SK-N-SH (cell line): ENCODE measurements at regions not wholly inside any gene's neighbourhood (a gene's known extent, or its start where the extent isn't known, plus 50 kb on each side); places are given as distances from the start of the nearest gene placed in this dataset.

ENCODE experiments used
- CTCF ChIA-PET: fragments of 300-600, 350-600 bp; formaldehyde crosslinking; extraction: SDS; loops from one replicate; lab custom pipeline; 2021; lab: Yijun Ruan, JAX
- POLR2A ChIA-PET: fragments of 350-600 bp; sonication (Branson Sonifier 250); formaldehyde crosslinking; extraction: SDS; loops from one replicate; lab custom pipeline; 2020; ENCODE audit warnings: antibody characterized with exemption, inconsistent platforms; lab: Yijun Ruan, JAX
- DNase-seq: peaks from one replicate; pipeline ENCODE4 v3.0.0; 2012
- H2AFZ ChIP-seq: fragments of 200-600 bp; sonication (generic); 2 replicates; pipeline ENCODE4 v1.8.1; 2016; ENCODE audit warnings: antibody characterized with exemption, mild to moderate bottlenecking, low read depth
- H3F3A ChIP-seq: fragments of 200-600 bp; sonication (generic); replicated peaks from 2 replicates; pipeline ENCODE3; 2016; ENCODE audit warnings: antibody characterized with exemption, mild to moderate bottlenecking; ENCODE audit not compliant: insufficient read depth
- H3K27ac ChIP-seq, 2 experiments: fragments of 200-500 bp in 1 of 2; fragments of 200-600 bp in 1 of 2; sonication (Bioruptor generic) in 1 of 2; sonication (generic), shearing (Covaris generic) in 1 of 2; 2 replicates each; pipeline versions ENCODE4 v1.5.1 to v1.6.1; 2014 to 2016; ENCODE audit warnings: low read depth in 2 of 2, inconsistent platforms in 1 of 2, low read length in 1 of 2, mild to moderate bottlenecking in 1 of 2, mixed read lengths in 1 of 2
- H3K27me3 ChIP-seq: fragments of 200-600 bp; sonication (generic), shearing (Covaris generic); 2 replicates; pipeline ENCODE4 v1.6.1; 2016; ENCODE audit warnings: mixed run types; ENCODE audit not compliant: insufficient read depth
- H3K36me3 ChIP-seq, 2 experiments: fragments of 200-500 bp in 1 of 2; fragments of 200-600 bp in 1 of 2; sonication (Bioruptor generic) in 1 of 2; sonication (generic) in 1 of 2; replicated peaks in 1 of 2; 2 replicates each; pipeline versions ENCODE3 to v1.5.1; 2014 to 2016; ENCODE audit warnings: low read length in 1 of 2, mild to moderate bottlenecking in 1 of 2; ENCODE audit not compliant: insufficient read depth in 2 of 2, control insufficient read depth in 1 of 2
- H3K4me1 ChIP-seq, 2 experiments: fragments of 200-500 bp in 1 of 2; fragments of 200-600 bp in 1 of 2; sonication (Bioruptor generic) in 1 of 2; sonication (generic), shearing (Covaris generic) in 1 of 2; 2 replicates each; pipeline versions ENCODE4 v1.5.1 to v1.6.1; 2014 to 2016; ENCODE audit warnings: low read depth in 1 of 2, low read length in 1 of 2, mixed run types in 1 of 2; ENCODE audit not compliant: insufficient read depth in 2 of 2, control insufficient read depth in 1 of 2
- H3K4me2 ChIP-seq: fragments of 200-600 bp; sonication (generic), shearing (Covaris generic); 2 replicates; pipeline ENCODE4 v1.6.1; 2017; ENCODE audit warnings: mixed run types
- H3K4me3 ChIP-seq, 2 experiments: fragments of 200-500 bp in 1 of 2; fragments of 200-600 bp in 1 of 2; sonication (Bioruptor generic) in 1 of 2; sonication (generic), shearing (Covaris generic) in 1 of 2; 2 replicates each; pipeline versions ENCODE4 v1.5.1 to v1.8.1; 2014 to 2016; ENCODE audit warnings: low read depth in 2 of 2, inconsistent platforms in 1 of 2, low read length in 1 of 2, mild to moderate bottlenecking in 1 of 2, mixed read lengths in 1 of 2, moderate library complexity in 1 of 2
- H3K79me2 ChIP-seq: fragments of 200-600 bp; sonication (generic); 2 replicates; pipeline ENCODE4 v1.8.1; 2017; ENCODE audit warnings: mild to moderate bottlenecking; ENCODE audit not compliant: insufficient read depth
- H3K9ac ChIP-seq: fragments of 200-600 bp; sonication (generic); 2 replicates; pipeline ENCODE4 v1.6.1; 2017; ENCODE audit warnings: mixed run types
- H3K9me2 ChIP-seq: fragments of 200-600 bp; sonication (generic); 2 replicates; pipeline ENCODE4 v1.6.1; 2017; ENCODE audit warnings: mixed run types
- H3K9me3 ChIP-seq: fragments of 200-600 bp; sonication (generic); 2 replicates; pipeline ENCODE4 v1.6.1; 2017; ENCODE audit warnings: mixed run types, mild to moderate bottlenecking, moderate library complexity
- H4K20me1 ChIP-seq: fragments of 200-600 bp; sonication (generic); 2 replicates; pipeline ENCODE4 v1.6.1; 2017; ENCODE audit warnings: mild to moderate bottlenecking, mixed run types; ENCODE audit not compliant: insufficient read depth
- CHD2 ChIP-seq: fragments of 150-350 bp; IDR thresholded peaks from 2 replicates; pipeline ENCODE4 v1.6.1; 2018; ENCODE audit warnings: low read length; ENCODE audit not compliant: partially characterized antibody
- EZH2phosphoT487 ChIP-seq: fragments of 200-600 bp; sonication (generic); IDR thresholded peaks from 2 replicates; pipeline ENCODE4 v1.6.1; 2017; ENCODE audit warnings: low read depth, mixed run types, mild to moderate bottlenecking, antibody characterized with exemption, moderate library complexity, borderline replicate concordance
- FOSL2 ChIP-seq: IDR thresholded peaks from 2 replicates; pipeline ENCODE4 v1.4.0; 2012; ENCODE audit warnings: low read depth, mild to moderate bottlenecking, moderate library complexity, borderline replicate concordance
- FOXJ3 ChIP-seq: sonication (generic); formaldehyde crosslinking; IDR thresholded peaks from 2 replicates; pipeline ENCODE4 v1.5.1; 2020; ENCODE audit warnings: mild to moderate bottlenecking, missing genetic modification reagents
- FOXM1 ChIP-seq: IDR thresholded peaks from 2 replicates; pipeline ENCODE4 v1.4.0; 2012; ENCODE audit warnings: low read depth, mild to moderate bottlenecking
- GABPA ChIP-seq: IDR thresholded peaks from 2 replicates; pipeline ENCODE4 v1.4.0; 2012; ENCODE audit warnings: low read depth, mild to moderate bottlenecking
- JUND ChIP-seq: IDR thresholded peaks from 2 replicates; pipeline ENCODE4 v1.4.0; 2012
- MEF2A ChIP-seq: IDR thresholded peaks from 2 replicates; pipeline ENCODE4 v1.4.0; 2012; ENCODE audit warnings: low read depth, borderline replicate concordance
- MXI1 ChIP-seq: IDR thresholded peaks from 2 replicates; pipeline ENCODE4 v1.6.1; 2012; ENCODE audit warnings: mild to moderate bottlenecking, low read depth, low read length, improper control_type of control experiment
- NFIC ChIP-seq: IDR thresholded peaks from 2 replicates; pipeline ENCODE4 v1.4.0; 2012; ENCODE audit warnings: borderline replicate concordance
- NRF1 ChIP-seq: IDR thresholded peaks from 2 replicates; pipeline ENCODE4 v1.6.1; 2012; ENCODE audit warnings: low read depth, mild to moderate bottlenecking, low read length
- POLR2AphosphoS5 ChIP-seq: IDR thresholded peaks from 2 replicates; pipeline ENCODE4 v1.6.1; 2012; ENCODE audit warnings: low read depth, low read length
- RAD21 ChIP-seq: IDR thresholded peaks from 2 replicates; pipeline ENCODE4 v1.6.1; 2012; ENCODE audit warnings: mild to moderate bottlenecking, low read length
- RCOR1 ChIP-seq: fragments of 150-350 bp; IDR thresholded peaks from 2 replicates; pipeline ENCODE4 v1.6.1; 2017; ENCODE audit warnings: antibody characterized with exemption, low read length
- SMC3 ChIP-seq: IDR thresholded peaks from 2 replicates; pipeline ENCODE4 v1.6.1; 2012; ENCODE audit warnings: low read depth, low read length, improper control_type of control experiment
- TAF1 ChIP-seq: IDR thresholded peaks from 2 replicates; pipeline ENCODE4 v1.6.1; 2012; ENCODE audit warnings: low read depth, mild to moderate bottlenecking, low read length, moderate library complexity, borderline replicate concordance
- TCF12 ChIP-seq: IDR thresholded peaks from 2 replicates; pipeline ENCODE4 v1.4.0; 2012
- TEAD4 ChIP-seq: IDR thresholded peaks from 2 replicates; pipeline ENCODE4 v1.4.0; 2012; ENCODE audit warnings: mild to moderate bottlenecking, borderline replicate concordance; ENCODE audit not compliant: insufficient read depth
- WGBS: methylation state at CpG from one replicate; pipeline ENCODE4 v1.1.6; 2017; ENCODE audit warnings: low lambda C conversion rate; 5-methylcytosine and 5-hydroxymethylcytosine counted together
- TF ChIP-seq, protein P1 (sequence below): fragments of 150-350 bp; IDR thresholded peaks from 2 replicates; pipeline ENCODE4 v1.6.1; 2017; ENCODE audit warnings: antibody characterized with exemption, low read length, low read depth, borderline replicate concordance
- TF ChIP-seq, protein P2 (sequence below): IDR thresholded peaks from 2 replicates; pipeline ENCODE4 v1.4.0; 2012; ENCODE audit warnings: low read depth, borderline replicate concordance
- TF ChIP-seq, protein P3 (sequence below): IDR thresholded peaks from 2 replicates; pipeline ENCODE4; 2012
- TF ChIP-seq, protein P4 (sequence below): IDR thresholded peaks from 2 replicates; pipeline ENCODE4 v1.4.0; 2012; ENCODE audit warnings: low read depth

DNA sequence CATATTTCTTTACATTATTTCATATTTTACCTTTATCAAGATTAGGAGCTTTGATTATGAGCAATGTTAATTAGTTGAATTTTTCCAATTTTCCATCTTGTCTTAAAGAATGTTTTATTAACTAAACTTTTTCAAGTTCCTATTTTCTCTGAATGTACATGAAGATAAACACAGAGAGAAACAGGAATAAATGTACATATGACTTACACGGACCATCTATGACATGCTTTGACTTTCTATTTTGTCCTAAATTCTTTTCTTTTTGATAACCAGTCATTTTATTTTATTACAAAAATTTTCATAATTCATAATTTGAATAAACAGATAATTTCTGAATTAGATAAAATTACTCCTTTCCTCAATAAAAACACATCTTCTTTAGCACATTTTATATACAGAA, 1038.8 kb upstream of the ARRDC3 start:
- no peak for DNase-seq
- Histone ChIP-seq H3K36me3 (no peaks in the 10 kb centered on the region), H2AFZ (no peak overlapping the region), H3K9me2 (no peaks in the 10 kb centered on the region), H3K27me3 (no peaks in the 10 kb centered on the region), H3K4me3 (no peak overlapping the region), H3K9ac (no peak overlapping the region), H3K27ac (no peak overlapping the region), H3K4me1 (no peaks in the 10 kb centered on the region), H4K20me1 (no peaks in the 10 kb centered on the region), H3K79me2 (no peaks in the 10 kb centered on the region), H3K9me3 (peaks cover 6% of the 10 kb centered on the region; the same call in 1 of the 2 replicates), H3F3A (no peaks in the 10 kb centered on the region), H3K4me2 (no peak overlapping the region)
- WGBS, result 58% methylated on average over 1 of the region's 1 CpG
- TF ChIP-seq TEAD4 (no peak), CHD2 (no peak), TAF1 (no peak), NRF1 (no peak), FOSL2 (no peak), JUND (no peak), POLR2AphosphoS5 (no peak), NFIC (no peak), FOXJ3 (CRISPR knock-in tag) (no peak), MEF2A (no peak), SMC3 (no peak), GABPA (no peak)
- TF ChIP-seq, protein P1, sequence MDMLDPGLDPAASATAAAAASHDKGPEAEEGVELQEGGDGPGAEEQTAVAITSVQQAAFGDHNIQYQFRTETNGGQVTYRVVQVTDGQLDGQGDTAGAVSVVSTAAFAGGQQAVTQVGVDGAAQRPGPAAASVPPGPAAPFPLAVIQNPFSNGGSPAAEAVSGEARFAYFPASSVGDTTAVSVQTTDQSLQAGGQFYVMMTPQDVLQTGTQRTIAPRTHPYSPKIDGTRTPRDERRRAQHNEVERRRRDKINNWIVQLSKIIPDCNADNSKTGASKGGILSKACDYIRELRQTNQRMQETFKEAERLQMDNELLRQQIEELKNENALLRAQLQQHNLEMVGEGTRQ, result no peak
- TF ChIP-seq, protein P2, sequence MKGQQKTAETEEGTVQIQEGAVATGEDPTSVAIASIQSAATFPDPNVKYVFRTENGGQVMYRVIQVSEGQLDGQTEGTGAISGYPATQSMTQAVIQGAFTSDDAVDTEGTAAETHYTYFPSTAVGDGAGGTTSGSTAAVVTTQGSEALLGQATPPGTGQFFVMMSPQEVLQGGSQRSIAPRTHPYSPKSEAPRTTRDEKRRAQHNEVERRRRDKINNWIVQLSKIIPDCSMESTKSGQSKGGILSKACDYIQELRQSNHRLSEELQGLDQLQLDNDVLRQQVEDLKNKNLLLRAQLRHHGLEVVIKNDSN, result no peak
- TF ChIP-seq, protein P3, sequence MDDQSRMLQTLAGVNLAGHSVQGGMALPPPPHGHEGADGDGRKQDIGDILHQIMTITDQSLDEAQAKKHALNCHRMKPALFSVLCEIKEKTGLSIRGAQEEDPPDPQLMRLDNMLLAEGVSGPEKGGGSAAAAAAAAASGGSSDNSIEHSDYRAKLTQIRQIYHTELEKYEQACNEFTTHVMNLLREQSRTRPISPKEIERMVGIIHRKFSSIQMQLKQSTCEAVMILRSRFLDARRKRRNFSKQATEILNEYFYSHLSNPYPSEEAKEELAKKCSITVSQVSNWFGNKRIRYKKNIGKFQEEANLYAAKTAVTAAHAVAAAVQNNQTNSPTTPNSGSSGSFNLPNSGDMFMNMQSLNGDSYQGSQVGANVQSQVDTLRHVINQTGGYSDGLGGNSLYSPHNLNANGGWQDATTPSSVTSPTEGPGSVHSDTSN, result no peak
- TF ChIP-seq, protein P4, sequence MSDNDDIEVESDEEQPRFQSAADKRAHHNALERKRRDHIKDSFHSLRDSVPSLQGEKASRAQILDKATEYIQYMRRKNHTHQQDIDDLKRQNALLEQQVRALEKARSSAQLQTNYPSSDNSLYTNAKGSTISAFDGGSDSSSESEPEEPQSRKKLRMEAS, result no peak
- CTCF ChIA-PET, result no interaction called here
- POLR2A ChIA-PET, result no interaction called here

DNA sequence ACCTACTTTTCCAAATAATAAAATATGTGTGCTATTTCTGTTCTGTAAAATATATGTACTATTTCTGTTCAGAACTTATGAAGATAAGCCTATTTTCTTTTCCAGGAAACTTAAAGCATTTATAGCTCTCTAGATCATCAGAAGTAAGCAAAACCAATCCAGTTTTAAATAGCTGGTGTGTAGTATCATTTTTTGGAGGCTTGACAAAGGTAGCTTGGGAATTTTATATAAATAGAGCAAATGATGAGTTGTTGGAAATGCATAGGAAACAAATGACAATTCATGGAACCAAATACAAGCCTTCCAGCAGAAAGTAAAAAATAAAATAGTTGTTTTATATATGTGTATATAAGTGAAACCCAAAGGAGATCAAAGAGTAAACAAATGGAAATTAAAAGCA, 1038.1 kb upstream of the ARRDC3 start:
- no peak overlapping the region for H3K4me2 ChIP-seq
- ChIA-PET POLR2A (no interaction called here), CTCF (no interaction called here)
- peaks cover 6% of the 10 kb centered on the region; the same call in 1 of the 2 replicates for H3K9me3 ChIP-seq
- H3K4me3 ChIP-seq, result no peak overlapping the region
- no peaks in the 10 kb centered on the region for H3K79me2 ChIP-seq
- no peak overlapping the region for H2AFZ ChIP-seq
- H3K36me3 ChIP-seq, result no peaks in the 10 kb centered on the region
- no peak for DNase-seq
- no peak overlapping the region for H3K9ac ChIP-seq
- H4K20me1 ChIP-seq, result no peaks in the 10 kb centered on the region
- H3K9me2 ChIP-seq, result no peaks in the 10 kb centered on the region
- no peaks in the 10 kb centered on the region for H3K4me1 ChIP-seq
- H3K27me3 ChIP-seq, result no peaks in the 10 kb centered on the region
- no peak overlapping the region for H3K27ac ChIP-seq
- TF ChIP-seq JUND (no peak), MEF2A (no peak), SMC3 (no peak), TCF12 (no peak), NFIC (no peak), FOSL2 (no peak), EZH2phosphoT487 (no peak), RCOR1 (no peak), GABPA (no peak), FOXM1 (no peak), RAD21 (no peak), TEAD4 (no peak), NRF1 (no peak), MXI1 (no peak)
- TF ChIP-seq, protein P3, result no peak
- TF ChIP-seq, all 33 proteins: peak for 0
- H3F3A ChIP-seq, result no peaks in the 10 kb centered on the region
